ENCODE measurements at regions not wholly inside any gene's neighbourhood (a gene's known extent, or its start where the extent isn't known, plus 50 kb on each side); places are given as distances from the start of the nearest gene placed in this dataset.
"Not testable (repeated sequence)": the region's sequence is repeated elsewhere in the genome, so short reads cannot be mapped to it uniquely, and the experiment has no call there.

GRCh38 chr3:21966457-21966856 lies 215.4 kb upstream of the ZNF385D start:
- not testable (repeated sequence) for TF ChIP-seq POLR2A, CTCF, POLR2AphosphoS5 (IDR thresholded peaks at IDR 0.05)
